ENCODE measurements at regions not wholly inside any gene's neighbourhood (a gene's known extent, or its start where the extent isn't known, plus 50 kb on each side); places are given as distances from the start of the nearest gene placed in this dataset.
"Not testable (repeated sequence)": the region's sequence is repeated elsewhere in the genome, so short reads cannot be mapped to it uniquely, and the experiment has no call there.

GRCh38 chr4:57373991-57374390, 263.8 kb upstream of the IGFBP7 start:
- no peak for DNase-seq

DNA sequence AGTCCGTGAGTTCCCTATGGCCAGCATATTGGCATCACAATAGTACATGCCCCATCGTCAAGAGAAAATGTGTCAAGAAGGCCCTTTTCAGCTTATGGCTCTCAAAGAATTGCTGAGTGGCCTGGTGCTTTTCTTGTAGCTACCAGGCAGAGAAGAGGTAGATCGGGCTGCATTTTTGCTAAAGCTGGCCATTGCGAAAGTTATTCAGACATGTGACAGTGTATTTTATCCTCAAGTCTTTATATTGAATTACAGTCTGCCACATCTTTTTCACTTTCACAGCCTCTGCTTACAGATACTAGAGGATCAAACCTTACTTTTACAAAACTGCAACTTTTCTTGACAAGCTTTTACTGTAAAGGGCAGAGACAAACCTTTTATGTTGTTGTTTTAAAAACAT, 261.5 kb upstream of the IGFBP7 start:
- no peak for DNase-seq

DNA sequence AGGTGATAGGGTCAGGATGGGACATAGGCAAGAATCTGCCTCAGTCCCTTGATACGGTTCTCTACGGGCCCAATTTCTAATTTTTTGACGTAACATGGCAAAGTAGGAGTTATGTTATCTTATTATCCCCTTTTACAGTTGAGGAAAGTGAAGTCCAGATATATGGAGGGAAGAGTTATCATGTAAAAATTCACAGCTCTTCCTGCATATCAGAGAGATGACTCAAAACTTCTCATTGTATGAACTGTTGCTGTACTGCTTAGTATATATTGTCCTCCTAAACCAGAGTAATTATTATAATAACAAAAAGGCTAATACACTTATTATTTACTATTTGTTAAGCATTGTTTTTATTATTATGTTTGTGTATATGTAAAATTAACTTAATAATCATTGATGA, 260.5 kb upstream of the IGFBP7 start:
- no peak for DNase-seq

GRCh38 chr4:57369446-57369845, 259.3 kb upstream of the IGFBP7 start:
- DNase-seq, result no peak

- DNase-seq, result no peak
Observed at GRCh38 chr4:57364255-57364654, 254.1 kb upstream of the IGFBP7 start.

DNA sequence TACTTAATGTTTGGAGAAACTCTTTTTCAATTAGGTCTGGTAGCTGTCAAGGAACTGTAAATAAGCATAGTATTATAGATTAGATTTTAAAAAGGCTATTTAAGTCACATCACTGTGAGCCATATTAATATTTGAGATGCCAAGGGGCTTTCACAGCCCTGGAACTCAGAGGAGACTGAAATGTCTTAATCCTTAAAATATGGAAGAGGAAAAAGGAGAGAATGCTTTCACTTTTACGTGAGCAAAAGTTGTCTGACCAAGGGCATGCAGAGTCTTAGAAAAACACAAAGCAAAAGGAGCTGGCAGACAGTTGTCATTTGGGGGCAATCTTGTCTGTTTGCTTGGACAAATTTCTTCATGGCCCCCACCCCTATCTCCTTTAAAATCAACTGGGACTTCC, 253.2 kb upstream of the IGFBP7 start:
- no peak for DNase-seq

GRCh38 chr4:57360681-57361080, 250.5 kb upstream of the IGFBP7 start:
- no peak for DNase-seq

DNA sequence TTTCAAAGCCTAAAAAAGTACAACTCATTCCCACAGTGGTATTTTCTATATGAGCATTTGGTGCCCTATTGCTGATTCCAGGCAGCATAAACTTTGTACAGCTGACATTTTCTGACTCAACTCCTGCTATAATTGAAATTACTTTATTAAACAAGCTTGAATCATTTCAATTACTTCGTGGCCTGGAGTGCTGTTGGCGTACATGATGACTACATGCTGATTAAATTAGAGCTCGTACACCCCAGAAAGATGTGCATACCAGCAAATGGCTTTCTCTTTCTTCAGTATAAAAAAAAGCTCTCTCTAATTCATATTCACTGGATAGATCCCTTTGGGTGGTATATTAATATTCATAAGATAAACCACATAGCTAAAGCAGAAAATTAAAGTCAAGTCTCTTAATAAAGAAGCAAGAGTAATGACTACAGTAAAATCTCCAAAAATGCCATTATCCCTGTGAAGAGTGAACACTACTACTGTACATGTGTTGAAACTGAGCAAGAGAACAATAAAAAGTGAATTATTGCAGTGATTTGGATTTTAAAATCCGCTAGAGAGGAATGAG, 245.0 kb upstream of the IGFBP7 start:
- no peak for DNase-seq

GRCh38 chr4:57351731-57352130, 241.5 kb upstream of the IGFBP7 start:
- DNase-seq, result no peak

DNA sequence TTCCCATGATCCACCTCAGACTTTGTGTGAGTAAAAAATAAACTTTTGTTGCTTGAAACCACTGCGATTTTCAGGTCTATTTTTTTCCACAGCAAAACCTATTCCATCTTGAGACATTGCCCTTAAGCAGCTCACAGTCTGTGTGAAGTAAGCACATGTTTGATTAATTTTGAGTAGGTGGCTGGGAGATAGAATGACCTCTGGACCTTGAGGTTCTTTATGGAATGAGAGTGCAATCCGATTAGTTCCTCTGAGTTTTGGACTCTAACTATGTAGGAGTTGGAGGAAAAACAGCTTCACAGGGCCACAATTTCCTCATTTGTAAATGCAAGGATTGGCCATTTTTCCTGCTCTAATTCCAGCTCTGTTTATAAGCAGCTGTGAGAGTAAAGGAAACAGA, 234.1 kb upstream of the IGFBP7 start:
- no peak for DNase-seq

DNA sequence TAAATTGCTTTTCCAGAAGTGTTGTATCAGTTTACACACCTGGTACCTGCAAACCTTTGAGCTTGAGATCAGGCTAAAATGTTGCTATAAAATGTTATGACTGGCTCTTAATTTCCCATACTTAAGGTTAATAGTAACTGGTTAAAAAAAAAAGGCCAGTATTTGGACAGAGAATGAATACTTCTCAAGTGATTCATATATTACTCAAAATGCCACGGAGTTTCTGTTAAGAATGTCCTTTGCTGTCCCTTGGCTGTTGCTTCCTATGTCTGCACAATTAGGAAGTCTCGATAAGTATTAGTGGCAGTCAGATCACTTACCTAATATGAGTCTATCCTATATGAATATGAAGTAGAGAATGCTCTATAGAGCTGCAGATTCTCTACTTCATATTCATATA, 232.2 kb upstream of the IGFBP7 start:
- no peak for DNase-seq

GRCh38 chr4:57338861-57339260, 228.7 kb upstream of the IGFBP7 start:
- not testable (repeated sequence) for DNase-seq

DNA sequence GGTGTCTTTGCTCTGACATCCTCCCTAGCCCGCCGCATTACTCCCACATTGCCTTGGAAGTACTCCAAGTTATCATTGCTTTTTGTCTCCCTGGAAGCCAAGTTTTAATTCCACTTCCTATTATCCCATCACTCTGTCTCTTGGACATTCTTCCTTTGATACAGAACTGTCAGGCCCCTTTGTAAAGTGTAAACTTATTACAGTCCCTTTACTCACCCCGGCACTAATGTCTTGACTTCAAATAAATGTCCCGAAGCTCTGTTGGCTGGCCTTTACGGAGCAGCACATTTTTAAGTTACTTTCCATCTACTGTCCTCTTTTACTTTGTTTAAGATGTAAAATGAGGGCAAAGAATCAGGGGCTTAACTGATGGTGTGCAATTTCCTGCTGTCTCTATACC, 223.5 kb upstream of the IGFBP7 start:
- DNase-seq, result no peak

GRCh38 chr4:57331959-57332358, 221.8 kb upstream of the IGFBP7 start:
- DNase-seq, result no peak

DNA sequence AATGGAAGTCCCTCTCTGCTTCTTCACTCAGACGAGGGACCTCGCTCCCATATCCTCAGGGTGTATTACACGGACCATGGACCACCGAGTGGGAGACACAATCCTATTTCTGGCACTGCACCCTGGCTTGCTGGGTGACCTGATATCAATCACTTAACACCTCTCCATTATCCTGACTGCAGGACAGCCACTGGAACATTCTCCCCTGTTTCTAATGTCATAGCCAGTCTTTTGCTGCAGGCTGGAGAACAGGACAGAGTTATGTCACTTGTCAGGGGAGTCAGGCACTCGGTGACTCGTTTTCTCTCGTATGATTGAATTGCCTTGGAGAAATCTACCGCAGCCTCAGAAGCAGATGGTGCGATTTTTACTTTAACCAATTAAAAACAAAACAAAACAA, 219.1 kb upstream of the IGFBP7 start:
- DNase-seq, result no peak

DNA sequence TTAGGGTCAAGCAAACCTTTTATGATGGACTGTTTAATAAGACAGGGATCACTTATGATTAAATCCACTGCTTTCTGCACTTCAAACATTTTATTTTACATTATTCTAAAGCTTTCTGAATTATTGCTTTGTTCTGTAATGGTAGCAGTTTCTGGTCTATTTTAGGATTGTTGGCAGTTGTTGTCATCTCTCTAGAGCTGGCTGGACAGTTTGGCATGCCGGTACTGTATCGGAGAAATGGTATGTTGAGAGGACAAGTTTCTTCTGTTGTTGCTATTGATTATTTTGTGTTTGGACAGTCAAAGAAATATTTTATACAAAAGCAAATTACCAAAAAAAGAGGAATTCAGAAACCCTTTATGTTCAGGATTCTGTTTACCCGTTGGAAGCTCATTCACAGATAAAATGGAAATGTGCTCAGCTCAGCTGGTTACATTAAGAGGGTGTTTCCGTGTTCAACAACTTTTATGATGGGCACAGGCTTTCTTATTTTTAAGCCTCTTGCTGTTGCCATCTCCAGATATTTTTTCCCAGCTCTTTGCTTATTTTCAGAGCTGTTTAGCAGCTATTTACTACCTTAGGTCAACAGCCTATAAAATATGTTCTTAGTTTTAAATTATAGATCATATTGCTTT, 214.6 kb upstream of the IGFBP7 start:
- DNase-seq, result no peak

GRCh38 chr4:57320849-57321248, 210.7 kb upstream of the IGFBP7 start:
- DNase-seq, result no peak

DNA sequence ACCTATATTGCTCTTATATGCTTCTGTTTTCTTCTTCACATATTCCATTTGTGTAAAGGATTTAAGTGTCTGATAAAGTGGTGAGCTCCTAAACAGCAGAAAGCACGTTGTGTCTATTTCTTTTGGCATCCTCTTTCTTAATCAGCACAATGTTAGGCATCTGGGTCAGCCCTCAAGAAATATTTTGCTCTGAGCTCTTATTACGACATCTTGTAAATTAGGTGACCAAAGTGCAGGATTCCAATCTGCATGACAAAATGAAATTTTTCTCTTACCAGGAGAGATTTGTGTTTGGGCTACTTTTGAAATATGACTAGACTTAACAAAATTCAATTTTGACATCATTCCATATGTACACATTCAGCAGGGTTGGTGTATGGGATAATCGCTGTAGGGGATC, 210.0 kb upstream of the IGFBP7 start:
- DNase-seq, result no peak

GRCh38 chr4:57318703-57319102, 208.5 kb upstream of the IGFBP7 start:
- no peak for DNase-seq

DNA sequence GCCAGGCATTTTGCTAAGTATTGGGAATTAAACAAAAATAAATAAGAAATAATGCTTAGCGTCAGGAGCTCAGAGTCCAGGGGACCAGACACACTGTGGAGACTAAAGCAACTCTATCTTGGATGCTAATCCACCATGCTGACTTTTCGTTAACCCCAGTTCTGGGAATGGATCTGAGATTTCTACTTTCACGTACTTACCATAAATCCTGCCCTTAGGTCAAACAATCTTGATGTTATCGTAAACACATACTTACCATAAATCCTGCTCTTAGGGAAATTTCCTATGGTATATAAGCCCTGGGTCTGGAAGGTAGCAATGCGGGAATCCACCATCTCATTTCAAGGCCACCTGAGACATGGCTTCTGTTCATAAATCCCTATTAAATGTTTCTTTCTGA, 204.5 kb upstream of the IGFBP7 start:
- no peak for DNase-seq

GRCh38 chr4:57312296-57312695, 202.1 kb upstream of the IGFBP7 start:
- no peak for DNase-seq

DNA sequence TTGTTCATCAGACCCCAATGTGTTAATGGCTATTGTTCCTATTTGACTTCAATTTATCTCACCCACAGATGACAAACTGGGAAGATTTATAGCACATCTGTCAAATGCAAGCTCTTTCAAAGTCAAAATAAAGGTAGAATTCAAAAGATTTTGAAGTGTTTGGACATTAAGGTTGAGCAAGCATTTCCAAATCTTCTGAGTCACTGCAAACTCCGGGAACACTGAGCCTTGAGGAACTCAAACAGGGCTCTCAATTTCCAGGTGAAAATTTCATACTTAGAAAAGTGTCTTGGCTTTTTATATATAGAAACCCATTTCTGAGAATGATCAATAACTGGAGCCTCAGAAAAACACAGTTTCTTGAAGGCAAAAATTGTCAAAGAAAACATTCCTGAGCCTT, 199.5 kb upstream of the IGFBP7 start:
- no peak for DNase-seq

GRCh38 chr4:57308301-57308700, 198.1 kb upstream of the IGFBP7 start:
- DNase-seq, result no peak

- DNase-seq, result no peak
Observed at GRCh38 chr4:57305836-57306235, 195.7 kb upstream of the IGFBP7 start.

GRCh38 chr4:57303012-57303751, 193.0 kb upstream of the IGFBP7 start:
- DNase-seq, result no peak

Data from activated CD4-positive, alpha-beta T cell treated with anti-CD3 and anti-CD28 coated beads, Interleukin-2, amount 50 U/mL, for 1 hour (primary cell).